GM12878 (cell line): ENCODE measurements at regions not wholly inside any gene's neighbourhood (a gene's known extent, or its start where the extent isn't known, plus 50 kb on each side); places are given as distances from the start of the nearest gene placed in this dataset.

Source experiments
- NFIC ChIP-seq: IDR thresholded peaks from 2 replicates; pipeline ENCODE4 v1.6.1; 2012; ENCODE audit warnings: low read depth, mild to moderate bottlenecking, inconsistent platforms, low read length, moderate library complexity
- PML ChIP-seq: IDR thresholded peaks from 2 replicates; pipeline ENCODE4 v1.6.1; 2012; ENCODE audit warnings: low read length, inconsistent platforms
- RFX5 ChIP-seq: IDR thresholded peaks from 2 replicates; pipeline ENCODE4 v1.6.1; 2011; ENCODE audit warnings: low read depth, low read length, improper control_type of control experiment
- SRF ChIP-seq, 2 experiments: IDR thresholded peaks; 2 replicates each; pipeline ENCODE4 v1.6.1; 2011; ENCODE audit warnings: low read depth in 2 of 2, low read length in 2 of 2, mild to moderate bottlenecking in 1 of 2, moderate library complexity in 1 of 2

- TF ChIP-seq NFIC: no peak
- no peak for TF ChIP-seq SRF (IDR thresholded peaks at IDR 0.05; ENCODE audit: low read depth in 2 of 2, low read length in 2 of 2)
- TF ChIP-seq PML: no peak
- no peak for TF ChIP-seq RFX5
Observed at GRCh38 chr1:47627471-47628370, 189.9 kb downstream of the FOXD2 start.
